ENCODE measurements at regions not wholly inside any gene's neighbourhood (a gene's known extent, or its start where the extent isn't known, plus 50 kb on each side); places are given as distances from the start of the nearest gene placed in this dataset.

- TF ChIP-seq POLR2AphosphoS5 (IDR thresholded peaks at IDR 0.05; ENCODE audit: low read depth, low read length) (no peak), CTCF (IDR thresholded peaks at IDR 0.05) (no peak)
These were observed 81.1 kb upstream of the PIM1 start for GRCh38 chr6:37088897-37089296.

All from Panc1 (cell line).